Activated CD4-positive, alpha-beta T cell treated with anti-CD3 and anti-CD28 coated beads, Interleukin-2, amount 50 U/mL, for 1 hour (primary cell): ENCODE measurements at regions not wholly inside any gene's neighbourhood (a gene's known extent, or its start where the extent isn't known, plus 50 kb on each side); places are given as distances from the start of the nearest gene placed in this dataset.
"Not testable (repeated sequence)": the region's sequence is repeated elsewhere in the genome, so short reads cannot be mapped to it uniquely, and the experiment has no call there.

Experiments used
- DNase-seq: peaks from one replicate; pipeline ENCODE4 v3.0.0-alpha.2; 2020

GRCh38 chr2:176574484-176575236 lies 305.4 kb downstream of the MTX2 start:
- no peak for DNase-seq

- DNase-seq = no peak
Measured at GRCh38 chr2:176575237-176575744, 306.0 kb downstream of the MTX2 start.

- DNase-seq = no peak
Measured at GRCh38 chr2:176577054-176577453, 307.8 kb downstream of the MTX2 start.

- DNase-seq = not testable (repeated sequence)
Measured at GRCh38 chr2:176578292-176578691, 309.1 kb downstream of the MTX2 start.

GRCh38 chr2:176579608-176580007 lies 310.4 kb downstream of the MTX2 start:
- no peak for DNase-seq

- DNase-seq = no peak
Measured at GRCh38 chr2:176581557-176582165, 312.4 kb downstream of the MTX2 start.

- no peak for DNase-seq
Measured at GRCh38 chr2:176582176-176582575, 312.9 kb downstream of the MTX2 start.

- DNase-seq = no peak
Measured at GRCh38 chr2:176582990-176583481, 313.8 kb downstream of the MTX2 start.

GRCh38 chr2:176583607-176584006 lies 314.4 kb downstream of the MTX2 start:
- no peak for DNase-seq

GRCh38 chr2:176584333-176584732 lies 315.1 kb downstream of the MTX2 start:
- no peak for DNase-seq

- DNase-seq = no peak
Measured at GRCh38 chr2:176585291-176585690, 316.0 kb downstream of the MTX2 start.

GRCh38 chr2:176585791-176586190 lies 316.5 kb downstream of the MTX2 start:
- no peak for DNase-seq

GRCh38 chr2:176589287-176589686 lies 320.0 kb downstream of the MTX2 start:
- DNase-seq = no peak

- DNase-seq = no peak
Measured at GRCh38 chr2:176589825-176590440, 320.7 kb downstream of the MTX2 start.

GRCh38 chr2:176592216-176592615 lies 323.0 kb downstream of the MTX2 start:
- DNase-seq = no peak

- DNase-seq = no peak
Measured at GRCh38 chr2:176595986-176596385, 326.7 kb downstream of the MTX2 start.

GRCh38 chr2:176597916-176598315 lies 328.7 kb downstream of the MTX2 start:
- no peak for DNase-seq

GRCh38 chr2:176598351-176598750 lies 329.1 kb downstream of the MTX2 start:
- DNase-seq = no peak

GRCh38 chr2:176599796-176600485 lies 330.7 kb downstream of the MTX2 start:
- no peak for DNase-seq

- no peak for DNase-seq
Measured at GRCh38 chr2:176601066-176601465, 331.8 kb downstream of the MTX2 start.

- DNase-seq = no peak
Measured at GRCh38 chr2:176612036-176612435, 342.8 kb downstream of the MTX2 start.

GRCh38 chr2:176612736-176613135 lies 343.5 kb downstream of the MTX2 start:
- DNase-seq = no peak

GRCh38 chr2:176613323-176613987 lies 344.2 kb downstream of the MTX2 start:
- no peak for DNase-seq
